ENCODE measurements at regions not wholly inside any gene's neighbourhood (a gene's known extent, or its start where the extent isn't known, plus 50 kb on each side); places are given as distances from the start of the nearest gene placed in this dataset.

GRCh38 chr1:199204231-199204630, 565.4 kb downstream of the PTPRC start:
- no peak for DNase-seq (ENCODE audit: low read depth)
- TF ChIP-seq CTCF (IDR thresholded peaks at IDR 0.05; ENCODE audit: low read length, missing control alignments): no peak
- H3K4me3 ChIP-seq (replicated peaks; ENCODE audit: low read depth, low read length): no peak overlapping the region

GRCh38 chr1:199205740-199206441, 567.1 kb downstream of the PTPRC start:
- no peak for TF ChIP-seq CTCF (IDR thresholded peaks at IDR 0.05; ENCODE audit: low read length, missing control alignments)
- H3K4me3 ChIP-seq (replicated peaks; ENCODE audit: low read depth, low read length): no peak overlapping the region
- peak; percentile 7 for DNase-seq (ENCODE audit: low read depth)

DNA sequence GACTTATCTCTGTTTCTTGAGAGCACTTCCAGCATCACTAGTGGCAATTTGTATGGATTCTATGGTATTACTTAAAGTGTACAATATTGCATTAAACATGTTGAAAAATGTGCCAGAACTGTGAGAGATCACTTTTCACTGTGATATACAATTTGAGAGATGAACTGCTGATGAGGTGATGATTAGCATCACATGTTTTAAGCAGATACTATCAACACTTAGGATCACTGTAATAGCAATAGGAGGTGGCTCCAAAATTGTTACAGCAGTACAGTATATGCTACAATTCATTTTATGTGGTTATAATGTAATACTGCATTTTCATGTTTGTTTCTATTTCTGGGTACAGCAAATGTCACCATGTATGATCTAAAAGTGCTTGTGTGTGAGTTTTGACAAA, 570.0 kb downstream of the PTPRC start:
- H3K4me3 ChIP-seq (replicated peaks; ENCODE audit: low read depth, low read length): no peak overlapping the region
- DNase-seq (ENCODE audit: low read depth): no peak
- TF ChIP-seq CTCF (IDR thresholded peaks at IDR 0.05; ENCODE audit: low read length, missing control alignments): no peak

- TF ChIP-seq CTCF (IDR thresholded peaks at IDR 0.05; ENCODE audit: low read length, missing control alignments): no peak
Measured at GRCh38 chr1:199218065-199218464, 579.2 kb downstream of the PTPRC start.

GRCh38 chr1:199218533-199218932, 579.7 kb downstream of the PTPRC start:
- no peak for DNase-seq (ENCODE audit: low read depth)

More at GRCh38 chr1:199218065-199218464, 579.2 kb downstream of the PTPRC start:
- DNase-seq (ENCODE audit: low read depth): no peak
- H3K4me3 ChIP-seq (replicated peaks; ENCODE audit: low read depth, low read length): no peak overlapping the region

DNA sequence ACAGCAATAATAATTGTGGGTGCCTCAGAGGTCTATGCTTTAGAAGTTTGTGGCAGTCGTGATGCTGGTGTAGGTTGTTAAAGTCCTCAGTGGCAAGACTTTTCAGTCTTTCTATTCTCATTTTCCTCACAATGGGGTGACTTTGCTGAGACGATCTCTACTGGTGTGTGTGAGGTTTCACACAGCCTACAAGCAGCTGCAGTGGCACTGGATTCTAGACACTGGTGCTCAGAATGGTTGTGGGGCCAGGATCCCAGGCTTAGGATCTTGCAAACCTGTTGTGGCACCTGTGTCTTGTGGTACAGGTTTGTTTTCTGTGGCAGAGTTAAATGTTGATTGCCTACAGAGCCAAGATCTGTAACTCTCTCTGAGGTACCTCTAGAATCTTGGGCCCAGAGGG, 581.2 kb downstream of the PTPRC start:
- TF ChIP-seq CTCF (IDR thresholded peaks at IDR 0.05; ENCODE audit: low read length, missing control alignments): no peak
- H3K4me3 ChIP-seq (replicated peaks; ENCODE audit: low read depth, low read length): no peak overlapping the region
- no peak for DNase-seq (ENCODE audit: low read depth)

More at GRCh38 chr1:199218533-199218932, 579.7 kb downstream of the PTPRC start:
- H3K4me3 ChIP-seq (replicated peaks; ENCODE audit: low read depth, low read length): no peak overlapping the region
- TF ChIP-seq CTCF (IDR thresholded peaks at IDR 0.05; ENCODE audit: low read length, missing control alignments): no peak
